ENCODE measurements at regions not wholly inside any gene's neighbourhood (a gene's known extent, or its start where the extent isn't known, plus 50 kb on each side); places are given as distances from the start of the nearest gene placed in this dataset.
A peak's percentile ranks its signal among the peaks of the same experiment; 100 is the strongest.

DNA sequence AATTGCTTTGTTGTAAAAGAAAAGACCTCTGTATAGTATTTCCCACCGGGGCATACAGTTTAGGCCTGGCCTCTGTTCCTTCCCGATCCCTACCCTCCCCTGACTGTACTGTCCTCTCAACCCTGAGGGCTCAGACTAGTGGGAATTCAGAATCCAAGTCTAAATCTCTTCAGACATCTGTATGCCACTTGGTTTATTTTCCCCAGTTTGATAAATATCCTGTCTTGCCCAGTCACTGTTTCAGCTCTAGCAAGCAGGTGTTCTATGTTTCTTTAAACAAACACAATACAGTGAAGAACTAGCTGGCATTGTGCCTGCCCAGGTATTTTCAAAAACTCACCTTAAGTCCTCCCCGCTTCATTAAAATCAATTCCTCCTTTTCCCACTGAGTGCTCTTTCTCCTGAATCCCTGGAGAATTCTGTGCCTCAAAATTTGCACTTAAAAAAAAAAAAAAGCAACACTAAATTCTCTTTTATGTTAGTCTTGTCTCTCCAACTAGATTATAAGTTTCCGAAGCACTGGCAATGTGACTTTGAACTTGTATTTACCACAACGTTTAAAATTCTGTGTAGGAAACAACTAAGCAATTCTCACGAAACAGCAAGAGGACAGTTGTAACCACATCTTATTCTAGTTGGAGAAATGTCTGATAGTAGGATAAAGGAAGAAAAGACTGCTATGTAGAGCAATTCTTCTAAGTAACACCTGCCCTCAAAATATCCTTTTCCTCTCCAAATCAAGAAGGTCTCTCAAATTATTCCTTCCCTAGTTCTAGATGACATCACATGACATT, 112.0 kb upstream of the CARMIL1 start:
- DNase-seq = peak; percentile 20 to 73

DNA sequence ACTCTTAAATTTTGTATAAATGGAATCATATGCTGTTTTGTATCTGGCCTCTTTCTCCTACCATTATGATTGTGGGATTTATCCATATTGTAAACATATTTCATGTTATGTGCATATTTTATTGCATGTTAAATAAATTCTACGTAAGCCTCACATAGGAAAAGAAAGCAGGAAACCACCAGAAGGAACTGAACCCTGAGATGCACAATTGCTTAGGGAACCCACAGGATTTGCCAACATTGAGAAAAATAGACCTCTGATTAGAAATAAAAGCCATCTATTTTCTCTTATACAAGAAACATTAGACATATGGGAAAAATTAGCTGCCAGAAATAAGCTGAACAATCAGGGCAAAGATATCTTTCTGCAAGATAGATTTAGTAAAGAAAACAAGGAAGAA, 111.2 kb upstream of the CARMIL1 start:
- no peak for DNase-seq

DNA sequence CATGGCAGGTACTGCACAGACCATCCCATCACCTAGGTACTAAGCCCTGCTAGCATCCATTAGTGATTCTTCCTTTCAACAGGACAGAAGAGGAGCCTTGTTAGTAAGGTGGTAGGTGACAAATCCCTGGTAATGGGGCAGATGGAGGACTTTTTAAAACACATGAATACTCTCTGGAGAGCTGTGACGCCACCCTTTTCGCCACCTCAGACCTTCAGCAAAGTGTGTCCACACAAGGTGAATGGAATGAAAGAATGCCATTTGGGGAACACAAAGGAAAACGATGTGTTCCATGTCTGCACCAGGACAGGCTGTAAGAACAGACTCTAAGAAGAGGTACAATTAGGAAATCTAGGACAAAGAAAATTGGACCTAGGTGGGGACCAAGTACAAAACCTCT, 110.5 kb upstream of the CARMIL1 start:
- no peak for DNase-seq

- DNase-seq = no peak
Observed at GRCh38 chr6:25169553-25169952, 109.6 kb upstream of the CARMIL1 start.

GRCh38 chr6:25169961-25170360, 109.2 kb upstream of the CARMIL1 start:
- DNase-seq = no peak

GRCh38 chr6:25170640-25171039, 108.5 kb upstream of the CARMIL1 start:
- no peak for DNase-seq

DNA sequence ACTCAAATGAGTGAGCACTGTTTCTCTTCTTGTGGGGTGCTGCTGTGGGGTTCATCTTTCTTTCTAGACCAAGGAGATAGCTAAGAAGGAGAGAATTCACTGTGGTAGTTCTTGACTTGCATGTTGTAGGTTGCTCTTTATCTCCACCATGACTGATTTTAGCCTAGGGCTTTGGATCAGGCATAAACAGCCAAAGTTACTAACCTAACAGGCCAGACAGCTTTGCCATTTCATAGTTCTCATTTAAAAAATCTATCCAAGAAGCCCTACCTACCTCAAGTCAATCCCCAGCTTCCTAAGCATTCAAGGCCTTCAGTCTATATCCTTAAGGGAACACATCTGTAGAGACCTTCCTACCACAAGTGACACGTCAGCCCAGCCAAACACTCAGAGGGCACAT, 107.9 kb upstream of the CARMIL1 start:
- no peak for DNase-seq

- DNase-seq = no peak
Observed at GRCh38 chr6:25172819-25173218, 106.4 kb upstream of the CARMIL1 start.

GRCh38 chr6:25173246-25173645, 105.9 kb upstream of the CARMIL1 start:
- DNase-seq = no peak

GRCh38 chr6:25173951-25174474, 105.2 kb upstream of the CARMIL1 start:
- DNase-seq = peak in 1 of 2 experiments; percentile 18

DNA sequence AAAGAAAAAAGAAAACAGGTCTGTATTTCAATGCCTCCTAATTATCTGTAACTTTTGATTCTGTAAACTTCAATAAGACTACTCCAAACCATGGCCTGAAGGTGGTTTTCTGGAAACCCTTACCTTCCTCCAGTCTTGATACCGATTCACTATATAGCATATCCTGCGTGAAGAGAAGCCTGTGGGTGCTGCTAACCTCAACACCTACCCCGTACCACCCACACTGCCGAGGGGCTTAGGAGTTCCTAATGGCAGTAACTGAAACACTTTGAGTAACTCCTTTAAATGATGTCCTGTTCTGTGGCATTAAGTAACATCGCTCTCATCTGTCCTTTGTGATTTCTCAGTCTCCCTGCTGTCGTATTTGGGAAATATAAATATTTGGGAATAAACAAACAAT, 104.5 kb upstream of the CARMIL1 start:
- no peak for DNase-seq

- DNase-seq = no peak
Observed at GRCh38 chr6:25175196-25175595, 104.0 kb upstream of the CARMIL1 start.

DNA sequence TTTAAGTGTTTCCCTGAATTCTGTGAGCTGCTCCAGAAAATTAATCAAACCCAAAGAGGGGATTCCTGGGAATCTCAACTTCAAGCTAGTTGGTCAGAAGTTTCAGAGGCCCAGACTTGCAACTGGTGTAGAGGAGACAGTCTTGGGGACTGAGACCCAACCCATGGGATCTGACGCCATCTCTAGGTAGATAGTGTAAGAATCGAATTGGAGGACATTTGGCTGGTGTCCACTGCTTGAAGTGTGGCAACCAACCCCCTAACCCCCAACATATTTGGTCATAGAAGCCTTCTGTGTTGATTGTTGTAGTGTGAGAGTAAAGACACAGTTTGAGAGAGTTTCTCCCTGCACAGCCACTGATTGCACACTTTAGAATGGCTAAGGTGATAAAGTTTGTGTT, 103.5 kb upstream of the CARMIL1 start:
- peak in 1 of 2 experiments; percentile 25 for DNase-seq

DNA sequence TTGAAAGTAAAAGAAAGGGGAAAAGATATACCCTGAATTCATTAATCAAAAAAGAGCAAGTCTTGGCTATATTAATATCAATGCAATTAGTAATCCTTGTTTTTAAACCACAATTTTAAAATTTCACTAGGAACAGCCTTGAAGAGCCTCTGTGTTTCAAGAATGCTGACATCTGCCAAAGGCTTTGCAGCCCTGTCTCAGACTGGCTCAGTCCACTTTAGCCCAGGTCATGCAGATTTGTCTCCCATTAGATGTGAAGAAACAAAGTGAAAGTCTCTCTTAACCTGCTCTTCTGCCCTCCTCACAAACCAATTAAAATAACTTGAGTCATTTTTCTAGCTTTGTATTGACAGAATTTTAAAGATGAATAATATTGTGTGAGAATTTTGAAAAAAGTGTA, 102.7 kb upstream of the CARMIL1 start:
- DNase-seq = no peak

- DNase-seq = no peak
Observed at GRCh38 chr6:25177500-25178028, 101.6 kb upstream of the CARMIL1 start.

DNA sequence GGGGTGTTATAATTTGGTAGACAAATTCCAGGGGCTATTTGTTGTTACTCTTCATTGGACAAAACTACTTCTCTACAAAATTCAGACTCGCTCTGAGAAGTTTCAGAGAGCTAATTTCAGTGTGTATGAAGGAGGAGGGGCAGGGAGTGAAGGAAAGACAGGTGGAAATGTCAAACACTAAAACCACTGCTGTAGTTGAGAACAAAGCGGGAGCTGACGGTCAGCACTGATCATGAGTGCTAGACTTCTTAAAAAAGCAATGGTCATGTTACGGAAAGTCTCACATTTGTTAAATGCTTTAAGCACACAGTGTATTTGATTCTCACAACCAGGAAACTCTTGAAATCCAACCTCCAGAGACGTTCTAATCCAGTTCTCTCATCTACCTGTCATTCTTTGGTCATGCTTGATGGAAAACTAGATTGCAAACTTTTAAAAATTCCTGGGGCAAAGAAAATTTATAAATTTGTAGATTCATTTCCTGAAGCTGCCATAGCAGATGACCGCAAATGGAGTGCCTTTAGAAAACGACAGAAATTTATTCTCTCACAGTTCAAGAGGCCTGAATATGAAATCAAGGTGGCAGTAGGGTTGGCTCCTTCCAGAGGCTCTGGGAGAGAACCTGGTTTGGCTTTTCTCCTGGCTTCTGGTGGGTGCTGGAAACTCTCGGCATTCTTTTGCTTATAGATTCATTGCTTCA, 100.7 kb upstream of the CARMIL1 start:
- DNase-seq = no peak

DNA sequence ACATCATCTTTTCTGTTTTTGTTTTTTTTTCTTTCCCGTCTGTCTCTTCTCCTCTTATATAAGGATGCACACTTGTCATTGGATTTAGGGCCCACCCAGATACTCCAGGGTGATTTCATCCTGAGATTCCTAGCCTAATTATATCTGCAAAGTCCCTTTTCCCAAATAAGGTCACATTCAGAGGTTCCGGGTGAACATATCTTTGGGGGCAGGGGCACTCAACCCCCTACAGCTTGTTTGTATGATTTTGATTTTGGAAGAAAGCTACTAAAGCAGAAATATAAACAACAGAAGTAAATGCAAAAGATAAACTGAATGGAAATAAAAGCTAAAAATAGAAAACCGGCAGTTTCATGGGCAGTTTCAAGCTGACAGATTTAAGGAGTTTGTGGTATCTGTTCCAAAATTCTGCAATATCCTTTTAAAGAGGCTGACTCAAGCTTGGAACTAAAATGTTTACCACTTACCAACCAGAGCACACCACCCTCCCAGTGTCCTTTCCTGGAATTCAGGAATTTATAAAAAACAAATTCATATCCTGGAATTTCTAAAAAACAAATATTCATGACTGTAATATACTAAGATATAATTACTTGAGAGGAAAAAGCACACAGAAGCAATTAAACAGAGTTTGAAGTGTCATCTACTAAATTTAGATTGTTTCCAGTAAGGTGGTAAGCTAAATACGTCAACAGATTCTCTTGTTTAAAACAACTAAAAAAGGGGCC, 100.0 kb upstream of the CARMIL1 start:
- DNase-seq = no peak

DNA sequence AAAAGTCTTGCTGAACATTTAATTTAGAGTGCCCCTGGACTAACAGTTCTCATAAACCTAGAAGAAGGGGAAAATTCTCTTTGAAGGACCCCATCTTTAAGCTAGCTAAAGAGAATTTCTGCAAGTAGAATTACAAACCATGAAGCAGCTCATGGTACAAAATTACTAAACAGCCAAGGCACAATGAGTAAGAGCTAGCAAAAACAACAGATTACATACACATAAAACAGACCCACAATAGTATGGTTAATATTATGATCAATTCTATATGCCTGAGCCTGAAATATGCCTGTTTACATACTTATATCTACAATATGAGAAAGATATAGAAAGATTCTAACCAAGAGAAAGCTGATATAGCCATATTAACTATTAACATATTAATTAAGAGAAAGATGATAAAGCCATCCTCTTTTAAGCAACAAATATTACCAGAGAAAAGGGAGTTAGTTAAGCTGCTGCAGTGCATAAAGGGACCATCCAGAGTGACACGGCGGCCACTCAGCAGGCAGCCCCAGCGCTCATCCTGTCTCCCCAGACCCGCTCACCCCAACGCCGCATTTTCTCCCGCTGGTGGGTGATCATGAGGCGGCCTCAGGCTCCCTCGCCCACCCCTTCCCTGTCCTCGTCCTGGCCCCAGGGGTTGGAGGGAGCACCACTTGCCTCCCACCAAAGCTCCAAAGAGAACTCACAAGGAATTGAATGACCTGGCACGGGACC, 98.4 kb upstream of the CARMIL1 start:
- no peak for DNase-seq

- no peak for DNase-seq
Observed at GRCh38 chr6:25181350-25181724, 97.8 kb upstream of the CARMIL1 start.

DNA sequence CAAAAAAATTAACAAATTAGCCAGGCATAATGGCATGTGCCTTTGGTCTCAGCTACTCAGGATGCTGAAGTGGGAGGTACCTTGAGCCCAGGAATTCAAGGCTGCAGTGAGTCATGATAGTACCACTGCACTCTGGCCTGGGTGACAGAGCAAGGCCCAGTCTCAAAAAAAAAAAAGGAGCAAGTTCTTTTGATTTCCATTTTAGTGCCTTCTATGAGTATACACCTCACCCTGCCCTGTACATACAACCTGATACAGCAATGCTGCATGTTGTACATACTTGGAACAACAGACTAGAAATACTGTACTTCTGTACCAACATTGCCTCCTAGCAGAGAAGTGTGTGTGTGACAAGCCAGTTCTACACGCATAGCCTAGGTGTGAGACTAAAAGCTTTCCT, 97.3 kb upstream of the CARMIL1 start:
- DNase-seq = no peak

GRCh38 chr6:25186919-25187318, 92.3 kb upstream of the CARMIL1 start:
- no peak for DNase-seq

DNA sequence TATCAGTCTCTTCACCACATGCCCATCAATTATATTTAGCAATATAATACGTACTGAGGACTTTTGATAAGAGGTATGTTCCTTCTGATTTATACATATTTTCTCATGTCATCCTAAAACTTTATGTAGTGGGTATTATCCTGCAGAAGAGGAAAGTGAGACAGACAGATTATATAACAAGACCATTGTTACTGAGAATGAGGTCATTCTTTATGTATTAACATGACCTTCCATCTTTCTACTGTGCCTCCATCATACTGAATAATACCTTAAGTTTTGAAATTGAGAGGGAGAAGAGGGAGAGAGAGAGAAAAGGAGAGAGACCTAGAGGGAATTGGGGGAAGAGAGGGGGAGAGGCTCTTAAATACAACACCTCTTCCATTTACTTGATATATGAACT, 90.9 kb upstream of the CARMIL1 start:
- no peak for DNase-seq
